K562 (cell line): ENCODE measurements at regions not wholly inside any gene's neighbourhood (a gene's known extent, or its start where the extent isn't known, plus 50 kb on each side); places are given as distances from the start of the nearest gene placed in this dataset.

Source experiments
- ATAC-seq: fragments of 200-7000 bp; cut with Tn5 transposase; 3 replicates; pipeline ENCODE4 v1.9.1; 2020; ENCODE audit warnings: moderate library complexity
- BruUV-seq: library from RNA; stranded (reverse); fragments of 400-500 nt; replicated peaks from 2 replicates; lab custom pipeline; 2021; lab: Mats Ljungman, UMichigan
- CTCF ChIA-PET: fragments of 300-600 bp; formaldehyde crosslinking; extraction: SDS; loops from one replicate; lab custom pipeline; 2021; ENCODE audit warnings: low intra/inter-chr PET ratio; lab: Yijun Ruan, JAX
- POLR2A ChIA-PET: fragments of 300-600, 350-650 bp; sonication (Branson Sonifier 250); formaldehyde crosslinking; extraction: SDS; loops from one replicate; lab custom pipeline; 2021; ENCODE audit warnings: antibody characterized with exemption, inconsistent platforms; lab: Yijun Ruan, JAX
- DNase-seq, 4 experiments: peaks; one replicate each; pipeline versions ENCODE4 v3.0.0 to v3.0.0-alpha.2; 2011 to 2018; ENCODE audit warnings: low spot score in 3 of 4, mixed read lengths in 3 of 4; ENCODE audit errors: extremely low read depth in 1 of 4
- FAIRE-seq: peaks from 2 replicates; lab custom pipeline; 2011; peaks lifted over from hg19 to GRCh38; lab: Jason Lieb, UNC
- H2AFZ ChIP-seq: 2 replicates; pipeline ENCODE4 v1.6.0; 2011; ENCODE audit warnings: low read depth, low read length, control low read depth, inconsistent platforms
- H3K27ac ChIP-seq: fragments of 200-600 bp; 3 replicates; pipeline ENCODE4 v1.8.0; 2011; ENCODE audit warnings: low read depth, mild to moderate bottlenecking, control low read depth, inconsistent platforms, low read length, moderate library complexity, mixed read lengths; ENCODE audit errors: extremely low read depth
- H3K27me3 ChIP-seq, 2 experiments: fragments of 300-600 bp in 1 of 2; 2 replicates in 1 of 2; 3 replicates in 1 of 2; pipeline versions ENCODE4 v1.6.0 to v1.8.0; 2011; ENCODE audit warnings: inconsistent platforms in 2 of 2, low read length in 2 of 2, mild to moderate bottlenecking in 1 of 2, mixed read lengths in 1 of 2, moderate library complexity in 1 of 2; ENCODE audit not compliant: control insufficient read depth in 2 of 2, insufficient read depth in 2 of 2
- H3K36me3 ChIP-seq: fragments of 300-600 bp; 3 replicates; pipeline ENCODE4 v1.8.0; 2011; ENCODE audit warnings: mild to moderate bottlenecking, low read length, inconsistent platforms; ENCODE audit not compliant: control insufficient read depth, insufficient read depth
- H3K4me1 ChIP-seq, 2 experiments: fragments of 200-600 bp in 1 of 2; replicated peaks in 1 of 2; 2 replicates in 1 of 2; 3 replicates in 1 of 2; pipeline versions ENCODE4 v1.5.1 to v1.8.0; 2011; ENCODE audit warnings: inconsistent platforms in 2 of 2, low read length in 2 of 2, mild to moderate bottlenecking in 1 of 2, mixed read lengths in 1 of 2, moderate library complexity in 1 of 2; ENCODE audit not compliant: control insufficient read depth in 2 of 2, insufficient read depth in 2 of 2
- H3K4me2 ChIP-seq: 2 replicates; pipeline ENCODE4 v1.6.1; 2011; ENCODE audit warnings: low read length, control low read depth, inconsistent platforms, mixed read lengths; ENCODE audit not compliant: insufficient read depth
- H3K4me3 ChIP-seq: fragments of 200-600 bp; sonication (generic), shearing (Covaris generic); 2 replicates; pipeline ENCODE4 v1.5.1; 2016; ENCODE audit warnings: control low read depth, inconsistent platforms
- H3K79me2 ChIP-seq: fragments of 200-600 bp; 3 replicates; pipeline ENCODE4 v1.8.0; 2011; ENCODE audit warnings: low read length, inconsistent platforms; ENCODE audit not compliant: control insufficient read depth, insufficient read depth
- H3K9ac ChIP-seq, 2 experiments: 2 replicates each; pipeline versions ENCODE4 v1.6.0 to v1.6.1; 2011; ENCODE audit warnings: low read depth in 2 of 2, low read length in 2 of 2, control low read depth in 1 of 2, inconsistent platforms in 1 of 2, mild to moderate bottlenecking in 1 of 2, mixed read lengths in 1 of 2; ENCODE audit not compliant: insufficient read depth in 1 of 2
- H3K9me1 ChIP-seq: one replicate; pipeline ENCODE4 v1.6.0; 2011; ENCODE audit warnings: inconsistent platforms, mild to moderate bottlenecking, low read length, moderate library complexity; ENCODE audit not compliant: control insufficient read depth, insufficient read depth
- H3K9me3 ChIP-seq: replicated peaks from 2 replicates; pipeline ENCODE4 v1.5.1; 2011; ENCODE audit warnings: low read depth, low read length, inconsistent platforms; ENCODE audit not compliant: control insufficient read depth, insufficient read depth
- H4K20me1 ChIP-seq: replicated peaks from 2 replicates; pipeline ENCODE4 v1.6.1; 2011; ENCODE audit warnings: low read length, inconsistent platforms, mixed read lengths; ENCODE audit not compliant: control insufficient read depth, insufficient read depth
- CEBPB ChIP-seq: fragments of 450-650 bp; IDR thresholded peaks from 2 replicates; pipeline ENCODE4 v1.6.1; 2016; ENCODE audit warnings: missing genetic modification characterization, missing compliant biosample characterization
- CEBPG ChIP-seq, 3 experiments: fragments of 200-800 bp in 1 of 3; sonication (Bioruptor generic) in 1 of 3; sonication (generic) in 1 of 3; formaldehyde crosslinking in 1 of 3; IDR thresholded peaks in 2 of 3; conservative IDR thresholded peaks in 1 of 3; 2 replicates each; pipeline versions ENCODE4 v1.6.1 to v1.8.0; 2016 to 2022; ENCODE audit warnings: missing compliant biosample characterization in 2 of 3, missing genetic modification characterization in 2 of 3, mild to moderate bottlenecking in 1 of 3, missing genetic modification reagents in 1 of 3
- KLF1 ChIP-seq: fragments of 450-650 bp; IDR thresholded peaks from 2 replicates; pipeline ENCODE4 v1.6.1; 2016; ENCODE audit warnings: missing genetic modification characterization, missing compliant biosample characterization
- NR3C1 ChIP-seq: sonication (generic); formaldehyde crosslinking; IDR thresholded peaks from 2 replicates; pipeline ENCODE4 v1.8.1; 2022; ENCODE audit warnings: missing genetic modification reagents
- RBM17 ChIP-seq: fragments of 200-400 bp; formaldehyde crosslinking; IDR thresholded peaks from 2 replicates; pipeline ENCODE4 v1.6.1; 2017; ENCODE audit warnings: low read depth, mild to moderate bottlenecking, low read length, borderline replicate concordance
- RFX7 ChIP-seq: fragments of 250-450 bp; sonication (Bioruptor Pico); IDR thresholded peaks from 2 replicates; pipeline ENCODE4 v1.5.1; 2021; ENCODE audit warnings: mild to moderate bottlenecking
- U2AF1 ChIP-seq: fragments of 200-400 bp; formaldehyde crosslinking; optimal IDR thresholded peaks from 2 replicates; pipeline ENCODE3; 2017; ENCODE audit warnings: mild to moderate bottlenecking, low read depth, low read length, moderate library complexity
- YBX1 ChIP-seq: fragments of 450-650 bp; IDR thresholded peaks from 2 replicates; pipeline ENCODE4 v1.7.1; 2016; ENCODE audit warnings: mild to moderate bottlenecking
- ZNF165 ChIP-seq: fragments of 250-450 bp; sonication (Bioruptor Pico); IDR thresholded peaks from 2 replicates; pipeline ENCODE4 v1.4.0; 2020; ENCODE audit warnings: borderline replicate concordance
- ZNF175 ChIP-seq: fragments of 200-800 bp; sonication (Bioruptor generic); IDR thresholded peaks from 2 replicates; pipeline ENCODE4 v1.6.1; 2016; ENCODE audit warnings: low read depth, mild to moderate bottlenecking, missing genetic modification characterization, missing compliant biosample characterization
- ZNF551 ChIP-seq: fragments of 250-450 bp; sonication (Bioruptor Pico); IDR thresholded peaks from 2 replicates; pipeline ENCODE4 v1.5.0; 2021; ENCODE audit warnings: mild to moderate bottlenecking, moderate library complexity
- WGBS: fragments of 100-300 bp; shearing (Covaris generic); methylation state at CpG from one replicate; pipeline ENCODE4 v1.1.6; 2016; ENCODE audit warnings: low coverage, mixed read lengths; ENCODE audit not compliant: insufficient coverage; ENCODE audit errors: missing lambda C conversion rate; 5-methylcytosine and 5-hydroxymethylcytosine counted together
- in situ Hi-C: fragments of 300-500 bp; cut with MboI; formaldehyde crosslinking; loops from 4 replicates; pipeline ENCODE4 v1.15.0; 2018; ENCODE audit warnings: inconsistent platforms, mixed read lengths
- intact Hi-C: fragments of 100-400 bp; cut with micrococcal nuclease; formaldehyde crosslinking; loops from 2 replicates; pipeline ENCODE4 v1.14.2; 2022
- TF ChIP-seq, protein P1 (sequence below): fragments of 250-450 bp; sonication (Bioruptor Pico); IDR thresholded peaks from 2 replicates; pipeline ENCODE4 v1.6.1; 2021; ENCODE audit warnings: mild to moderate bottlenecking

DNA sequence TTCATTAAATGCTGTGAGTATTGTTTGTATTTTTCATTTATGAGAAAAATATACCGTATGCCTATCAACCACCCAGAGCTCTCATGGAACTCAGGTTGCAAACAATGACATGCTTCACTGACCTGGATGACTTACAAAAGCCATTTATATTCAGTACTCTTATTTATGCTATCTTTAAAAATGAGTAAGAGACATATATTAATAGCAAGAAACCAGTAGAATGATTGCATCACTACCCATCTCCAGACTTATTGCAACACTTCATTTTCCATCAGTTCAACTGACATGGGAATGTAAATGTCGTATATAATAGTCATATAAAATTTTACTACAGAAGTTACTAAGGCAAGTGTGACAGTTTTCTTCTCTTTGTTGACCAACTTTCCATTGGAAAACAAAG lies 69.1 kb downstream of the OTP start:
- H3K4me3 ChIP-seq = no peak overlapping the region
- no peak for DNase-seq
- no peaks in the 10 kb centered on the region for H4K20me1 ChIP-seq
- H3K9me3 ChIP-seq = no peaks in the 10 kb centered on the region
- in situ Hi-C loops = no loop called here
- CTCF ChIA-PET = no interaction called here
- H3K4me1 ChIP-seq = no peaks in the 10 kb centered on the region
- peaks cover 0 to 5% of the 10 kb centered on the region in 2 experiments; a peak in 1 of 5 replicates for H3K27me3 ChIP-seq
- WGBS = 5% methylated on average over 2 of the region's 2 CpGs
- TF ChIP-seq KLF1 (tag) (no peak), U2AF1 (no peak), CEBPB (tag) (peak; percentile 71), RBM17 (no peak), YBX1 (no peak), ZNF551 (CRISPR knock-in tag) (no peak), ZNF175 (CRISPR knock-in tag) (no peak), CEBPG (CRISPR knock-in tag; IDR thresholded peaks at IDR 0.05) (no peak), CEBPG (tag; conservative IDR thresholded peaks at IDR 0.05 in 1 of 2, IDR thresholded peaks at IDR 0.05 in 1 of 2) (peak; percentile 66 to 72), ZNF165 (CRISPR knock-in tag) (no peak), NR3C1 (CRISPR knock-in tag) (no peak), RFX7 (no peak)
- TF ChIP-seq, protein P1, sequence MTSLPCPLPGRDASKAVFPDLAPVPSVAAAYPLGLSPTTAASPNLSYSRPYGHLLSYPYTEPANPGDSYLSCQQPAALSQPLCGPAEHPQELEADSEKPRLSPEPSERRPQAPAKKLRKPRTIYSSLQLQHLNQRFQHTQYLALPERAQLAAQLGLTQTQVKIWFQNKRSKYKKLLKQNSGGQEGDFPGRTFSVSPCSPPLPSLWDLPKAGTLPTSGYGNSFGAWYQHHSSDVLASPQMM (CRISPR knock-in tag) = no peak
- TF ChIP-seq, all 486 proteins: peak for 2
- no peaks in the 10 kb centered on the region for H3K79me2 ChIP-seq
- H2AFZ ChIP-seq = no peak overlapping the region
- H3K27ac ChIP-seq = no peak overlapping the region
- no TSS peak for BruUV-seq
- intact Hi-C loops = no loop called here
- H3K9ac ChIP-seq = no peak overlapping the region
- no peak overlapping the region for H3K4me2 ChIP-seq
- no peaks in the 10 kb centered on the region for H3K9me1 ChIP-seq
- FAIRE-seq (no peak), ATAC-seq (no peak)
- H3K36me3 ChIP-seq = no peaks in the 10 kb centered on the region
- POLR2A ChIA-PET = no interaction called here
